Neutrophil (primary cell): ENCODE measurements at regions not wholly inside any gene's neighbourhood (a gene's known extent, or its start where the extent isn't known, plus 50 kb on each side); places are given as distances from the start of the nearest gene placed in this dataset.

Experiments used
- H3K27ac ChIP-seq: fragments of 200-600 bp; sonication (generic); 2 replicates; pipeline ENCODE4 v1.5.1; 2016; ENCODE audit warnings: mild to moderate bottlenecking, moderate library complexity
- H3K27me3 ChIP-seq: fragments of 200-600 bp; sonication (generic); 2 replicates; pipeline ENCODE4 v1.6.0; 2016; ENCODE audit warnings: mild to moderate bottlenecking
- H3K36me3 ChIP-seq: fragments of 200-600 bp; sonication (generic); 2 replicates; pipeline ENCODE4 v1.5.1; 2017
- H3K4me1 ChIP-seq, 2 experiments: fragments of 200-600 bp in 1 of 2; sonication (generic) in 1 of 2; 1 replicate in 1 of 2; 2 replicates in 1 of 2; pipeline versions ENCODE4 v1.5.1 to v1.6.1; 2013 to 2016; ENCODE audit warnings: low read depth in 1 of 2, low read length in 1 of 2, mild to moderate bottlenecking in 1 of 2, moderate library complexity in 1 of 2; ENCODE audit not compliant: control insufficient read depth in 1 of 2, insufficient read depth in 1 of 2
- H3K4me3 ChIP-seq, 2 experiments: fragments of 200-600 bp in 1 of 2; sonication (generic) in 1 of 2; 1 replicate in 1 of 2; 2 replicates in 1 of 2; pipeline ENCODE4 v1.5.1; 2013 to 2016; ENCODE audit warnings: low read depth in 1 of 2, low read length in 1 of 2, mild to moderate bottlenecking in 1 of 2, moderate library complexity in 1 of 2
- H3K9me3 ChIP-seq: fragments of 200-600 bp; sonication (generic); 2 replicates; pipeline ENCODE4 v1.5.1; 2016
- CTCF ChIP-seq: fragments of 200-600 bp; sonication (generic); IDR thresholded peaks from 2 replicates; pipeline ENCODE4 v1.5.1; 2016; ENCODE audit warnings: antibody characterized with exemption

- no peaks in the 10 kb centered on the region for H3K9me3 ChIP-seq
- H3K36me3 ChIP-seq, result no peaks in the 10 kb centered on the region
- TF ChIP-seq CTCF, result no peak
- no peaks in the 10 kb centered on the region for H3K27me3 ChIP-seq
- no peak overlapping the region for H3K4me3 ChIP-seq
- H3K4me1 ChIP-seq, result no peaks in the 10 kb centered on the region
- H3K27ac ChIP-seq, result no peak overlapping the region
Measured at GRCh38 chr4:18454349-18454748, 432.8 kb upstream of the LCORL start.

GRCh38 chr4:18445110-18445509 lies 423.6 kb upstream of the LCORL start:
- no peak for TF ChIP-seq CTCF
- no peaks in the 10 kb centered on the region for H3K27me3 ChIP-seq
- no peaks in the 10 kb centered on the region for H3K9me3 ChIP-seq

GRCh38 chr4:18444206-18444605 lies 422.7 kb upstream of the LCORL start:
- H3K36me3 ChIP-seq, result no peaks in the 10 kb centered on the region
- no peaks in the 10 kb centered on the region for H3K27me3 ChIP-seq
- H3K4me3 ChIP-seq, result no peak overlapping the region
- no peaks in the 10 kb centered on the region for H3K4me1 ChIP-seq
- H3K9me3 ChIP-seq, result no peaks in the 10 kb centered on the region
- TF ChIP-seq CTCF, result no peak
- H3K27ac ChIP-seq, result no peak overlapping the region

More at GRCh38 chr4:18445110-18445509, 423.6 kb upstream of the LCORL start:
- H3K36me3 ChIP-seq, result no peaks in the 10 kb centered on the region
- no peak overlapping the region for H3K27ac ChIP-seq
- no peak overlapping the region for H3K4me3 ChIP-seq
- no peaks in the 10 kb centered on the region for H3K4me1 ChIP-seq

GRCh38 chr4:18442957-18443356 lies 421.4 kb upstream of the LCORL start:
- Histone ChIP-seq H3K27ac (no peak overlapping the region), H3K9me3 (no peaks in the 10 kb centered on the region), H3K4me3 (no peak overlapping the region), H3K27me3 (no peaks in the 10 kb centered on the region), H3K36me3 (no peaks in the 10 kb centered on the region), H3K4me1 (no peaks in the 10 kb centered on the region)
- TF ChIP-seq CTCF, result no peak

- Histone ChIP-seq H3K36me3 (no peaks in the 10 kb centered on the region), H3K4me1 (no peaks in the 10 kb centered on the region), H3K9me3 (no peaks in the 10 kb centered on the region), H3K27me3 (no peaks in the 10 kb centered on the region), H3K27ac (no peak overlapping the region), H3K4me3 (no peak overlapping the region)
- no peak for TF ChIP-seq CTCF
Measured at GRCh38 chr4:18441676-18442075, 420.1 kb upstream of the LCORL start.

GRCh38 chr4:18441203-18441590 lies 419.6 kb upstream of the LCORL start:
- Histone ChIP-seq H3K27ac (no peak overlapping the region), H3K4me3 (no peak overlapping the region), H3K4me1 (no peaks in the 10 kb centered on the region), H3K9me3 (no peaks in the 10 kb centered on the region), H3K36me3 (no peaks in the 10 kb centered on the region), H3K27me3 (no peaks in the 10 kb centered on the region)
- TF ChIP-seq CTCF, result no peak
